GM23338 (cell line): ENCODE measurements at regions not wholly inside any gene's neighbourhood (a gene's known extent, or its start where the extent isn't known, plus 50 kb on each side); places are given as distances from the start of the nearest gene placed in this dataset.

Experiments
- ATAC-seq: fragments of 200-7000 bp; cut with Tn5 transposase; 3 replicates; pipeline ENCODE4 v1.9.1; 2020
- DNase-seq: peaks from one replicate; pipeline ENCODE4 v3.0.0-alpha.2; 2015; ENCODE audit warnings: low spot score
- H2AFZ ChIP-seq: fragments of 200-600 bp; sonication (generic); 2 replicates; pipeline ENCODE4 v1.8.0; 2016; ENCODE audit warnings: antibody characterized with exemption, mild to moderate bottlenecking, moderate library complexity
- H3F3A ChIP-seq: fragments of 200-600 bp; sonication (generic); replicated peaks from 2 replicates; pipeline ENCODE4 v1.8.0; 2017; ENCODE audit warnings: antibody characterized with exemption, mixed run types, low read depth
- H3K27ac ChIP-seq: fragments of 200-600 bp; sonication (generic); 2 replicates; pipeline ENCODE4 v1.6.1; 2016; ENCODE audit warnings: low read depth
- H3K27me3 ChIP-seq: fragments of 200-600 bp; sonication (generic); 2 replicates; pipeline ENCODE4 v1.8.0; 2016; ENCODE audit warnings: mild to moderate bottlenecking, mixed run types, moderate library complexity; ENCODE audit not compliant: insufficient read depth
- H3K36me3 ChIP-seq: fragments of 200-600 bp; sonication (generic); 2 replicates; pipeline ENCODE4 v1.8.0; 2016; ENCODE audit warnings: mild to moderate bottlenecking; ENCODE audit not compliant: insufficient read depth
- H3K4me1 ChIP-seq: fragments of 200-600 bp; sonication (generic); 2 replicates; pipeline ENCODE4 v1.8.0; 2016; ENCODE audit warnings: mild to moderate bottlenecking, moderate library complexity; ENCODE audit not compliant: insufficient read depth
- H3K4me2 ChIP-seq: fragments of 200-600 bp; sonication (generic); 2 replicates; pipeline ENCODE4 v1.7.1; 2017; ENCODE audit warnings: mixed run types
- H3K4me3 ChIP-seq: fragments of 200-600 bp; sonication (generic); 2 replicates; pipeline ENCODE4 v1.6.1; 2016; ENCODE audit warnings: mixed run types
- H3K79me2 ChIP-seq: fragments of 200-600 bp; sonication (generic); replicated peaks from 2 replicates; pipeline ENCODE4 v1.8.0; 2017; ENCODE audit warnings: mild to moderate bottlenecking; ENCODE audit not compliant: insufficient read depth
- H3K9me2 ChIP-seq: fragments of 200-600 bp; sonication (generic); 2 replicates; pipeline ENCODE4 v1.8.0; 2017; ENCODE audit not compliant: insufficient read depth
- H4K20me1 ChIP-seq: fragments of 200-600 bp; sonication (generic); replicated peaks from 2 replicates; pipeline ENCODE4 v1.8.0; 2017; ENCODE audit warnings: mild to moderate bottlenecking; ENCODE audit not compliant: insufficient read depth
- H3K27ac Mint-ChIP-seq: 2 replicates; pipeline ENCODE4 v1.8.0; 2020; ENCODE audit warnings: inconsistent platforms, mild to moderate bottlenecking, moderate library complexity, mixed read lengths
- H3K27me3 Mint-ChIP-seq: 3 replicates; pipeline ENCODE4 v1.8.0; 2022; ENCODE audit warnings: low read depth, mild to moderate bottlenecking, moderate library complexity, mixed read lengths, inconsistent platforms; ENCODE audit not compliant: insufficient read depth, poor library complexity
- H3K36me3 Mint-ChIP-seq: 3 replicates; pipeline ENCODE4 v1.8.0; 2021; ENCODE audit warnings: low read depth, mild to moderate bottlenecking, inconsistent platforms, moderate library complexity, mixed read lengths
- H3K4me1 Mint-ChIP-seq: 3 replicates; pipeline ENCODE4 v1.8.0; 2020; ENCODE audit warnings: mild to moderate bottlenecking, inconsistent platforms, mixed read lengths
- H3K4me3 Mint-ChIP-seq: 3 replicates; pipeline ENCODE4 v1.8.0; 2021; ENCODE audit warnings: moderate library complexity, mild to moderate bottlenecking, inconsistent platforms, mixed read lengths
- H3K9me3 Mint-ChIP-seq: 3 replicates; pipeline ENCODE4 v1.8.0; 2020; ENCODE audit warnings: moderate library complexity, mild to moderate bottlenecking, inconsistent platforms, mixed read lengths
- CREB1 ChIP-seq: fragments of 250-450 bp; sonication (Bioruptor Pico); IDR thresholded peaks from 2 replicates; pipeline ENCODE4 v1.5.0; 2020; ENCODE audit warnings: low read depth, mild to moderate bottlenecking, moderate library complexity
- CTCF ChIP-seq, 2 experiments: fragments of 200-600 bp in 1 of 2; sonication (generic) in 1 of 2; conservative IDR thresholded peaks; 2 replicates each; pipeline versions ENCODE4 v1.5.1 to v1.6.1; 2016 to 2017; ENCODE audit warnings: antibody characterized with exemption in 2 of 2, low read depth in 2 of 2, mild to moderate bottlenecking in 2 of 2, moderate library complexity in 1 of 2
- EZH2 ChIP-seq: fragments of 200-600 bp; sonication (generic); IDR thresholded peaks from one replicate; pipeline ENCODE4 v1.8.0; 2017; ENCODE audit warnings: antibody characterized with exemption, mild to moderate bottlenecking, low read depth; ENCODE audit not compliant: unreplicated experiment
- EZH2phosphoT487 ChIP-seq: fragments of 200-600 bp; sonication (generic); IDR thresholded peaks from one replicate; pipeline ENCODE4 v1.8.1; 2018; ENCODE audit warnings: antibody characterized with exemption; ENCODE audit not compliant: unreplicated experiment
- JUNB ChIP-seq: IDR thresholded peaks from one replicate; pipeline ENCODE4 v1.6.1; 2016; ENCODE audit warnings: antibody characterized with exemption; ENCODE audit not compliant: unreplicated experiment
- POLR2AphosphoS5 ChIP-seq: IDR thresholded peaks from 2 replicates; pipeline ENCODE4 v1.6.1; 2016; ENCODE audit warnings: antibody characterized with exemption, low read depth
- ZNF331 ChIP-seq: fragments of 250-450 bp; sonication (Bioruptor Pico); IDR thresholded peaks from 2 replicates; pipeline ENCODE4 v1.5.0; 2020; ENCODE audit warnings: low read depth, mild to moderate bottlenecking, moderate library complexity
- ZNF462 ChIP-seq: fragments of 250-450 bp; sonication (Bioruptor Pico); IDR thresholded peaks from 2 replicates; pipeline ENCODE4 v1.5.0; 2020; ENCODE audit warnings: mild to moderate bottlenecking, moderate library complexity
- TF ChIP-seq, protein P1 (sequence below): IDR thresholded peaks from 2 replicates; pipeline ENCODE4 v1.6.1; 2016; ENCODE audit warnings: antibody characterized with exemption

- no peak for TF ChIP-seq ZNF462 (CRISPR knock-in tag)
- no peak for TF ChIP-seq JUNB
- TF ChIP-seq EZH2, result no peak
- TF ChIP-seq, protein P1, sequence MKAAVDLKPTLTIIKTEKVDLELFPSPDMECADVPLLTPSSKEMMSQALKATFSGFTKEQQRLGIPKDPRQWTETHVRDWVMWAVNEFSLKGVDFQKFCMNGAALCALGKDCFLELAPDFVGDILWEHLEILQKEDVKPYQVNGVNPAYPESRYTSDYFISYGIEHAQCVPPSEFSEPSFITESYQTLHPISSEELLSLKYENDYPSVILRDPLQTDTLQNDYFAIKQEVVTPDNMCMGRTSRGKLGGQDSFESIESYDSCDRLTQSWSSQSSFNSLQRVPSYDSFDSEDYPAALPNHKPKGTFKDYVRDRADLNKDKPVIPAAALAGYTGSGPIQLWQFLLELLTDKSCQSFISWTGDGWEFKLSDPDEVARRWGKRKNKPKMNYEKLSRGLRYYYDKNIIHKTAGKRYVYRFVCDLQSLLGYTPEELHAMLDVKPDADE, result no peak
Measured at GRCh38 chr9:99737649-99738048, 84.0 kb upstream of the NR4A3 start (continued).

DNA sequence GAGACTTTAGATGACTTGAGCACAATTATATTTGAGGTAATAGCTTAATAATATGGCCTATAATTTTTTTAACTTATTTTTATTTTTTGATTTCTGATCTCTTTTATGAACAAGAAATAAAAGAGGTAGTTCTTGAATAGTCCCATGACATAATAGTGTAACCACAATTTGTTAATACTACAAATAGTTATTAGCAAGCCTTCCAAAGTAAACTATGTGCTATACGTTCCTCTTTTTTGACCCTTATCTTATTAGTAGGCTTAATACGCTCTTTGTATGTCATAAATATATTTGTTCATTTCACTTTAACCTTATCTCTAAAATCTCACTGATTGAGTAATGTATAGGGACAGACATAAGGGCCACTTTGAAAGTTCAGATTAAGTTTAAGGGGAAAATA lies 78.7 kb upstream of the NR4A3 start:
- no peaks in the 10 kb centered on the region for H3K9me3 Mint-ChIP-seq
- Histone ChIP-seq H3K4me3 (no peak overlapping the region), H3F3A (no peaks in the 10 kb centered on the region), H3K4me1 (peaks cover 10% of the 10 kb centered on the region), H3K36me3 (no peaks in the 10 kb centered on the region), H4K20me1 (no peaks in the 10 kb centered on the region), H3K9me2 (no peaks in the 10 kb centered on the region), H2AFZ (no peak overlapping the region), H3K79me2 (no peaks in the 10 kb centered on the region), H3K4me2 (no peak overlapping the region), H3K27me3 (no peaks in the 10 kb centered on the region), H3K27ac (no peak overlapping the region)
- H3K4me3 Mint-ChIP-seq, result no peak overlapping the region
- no peaks in the 10 kb centered on the region for H3K27me3 Mint-ChIP-seq
- ATAC-seq (no peak), DNase-seq (no peak)
- H3K27ac Mint-ChIP-seq, result no peak overlapping the region
- TF ChIP-seq CTCF (conservative IDR thresholded peaks at IDR 0.05; ENCODE audit: low read depth in 2 of 2) (no peak), ZNF331 (CRISPR knock-in tag) (no peak), EZH2 (no peak), POLR2AphosphoS5 (no peak), EZH2phosphoT487 (no peak), CREB1 (CRISPR knock-in tag) (no peak)
- H3K36me3 Mint-ChIP-seq, result no peaks in the 10 kb centered on the region
- H3K4me1 Mint-ChIP-seq, result peaks cover 13% of the 10 kb centered on the region
